ENCODE measurements at regions not wholly inside any gene's neighbourhood (a gene's known extent, or its start where the extent isn't known, plus 50 kb on each side); places are given as distances from the start of the nearest gene placed in this dataset.

DNA sequence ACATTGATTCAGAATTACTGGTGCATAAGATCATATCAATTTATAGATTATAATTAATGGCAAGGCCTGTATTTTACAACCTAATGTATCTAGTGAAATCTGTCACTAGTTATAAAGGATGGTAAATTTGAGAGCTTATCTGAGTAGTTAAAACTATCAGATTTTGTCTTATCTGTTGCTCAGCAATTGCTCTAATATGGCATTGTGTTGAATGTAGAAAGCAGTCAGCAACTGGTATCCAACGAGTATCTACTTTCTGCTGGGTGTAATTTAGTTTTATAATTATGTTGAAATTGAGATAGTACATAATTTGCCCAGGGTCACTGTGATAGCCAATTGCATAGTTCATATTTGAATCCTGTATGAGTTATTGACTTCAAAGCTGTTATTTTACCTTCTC lies 1005.7 kb downstream of the CDH11 start:
- no peak for DNase-seq (ENCODE audit: low read depth, low spot score)
- in situ Hi-C loops (cut with HindIII; ENCODE audit: low sequenced_read_pairs) = no loop called here
- no peak for TF ChIP-seq CTCF (IDR thresholded peaks at IDR 0.05; ENCODE audit: low read depth, low read length)
- no peak overlapping the region for H3K4me3 ChIP-seq (ENCODE audit: low read depth, low read length)

DNA sequence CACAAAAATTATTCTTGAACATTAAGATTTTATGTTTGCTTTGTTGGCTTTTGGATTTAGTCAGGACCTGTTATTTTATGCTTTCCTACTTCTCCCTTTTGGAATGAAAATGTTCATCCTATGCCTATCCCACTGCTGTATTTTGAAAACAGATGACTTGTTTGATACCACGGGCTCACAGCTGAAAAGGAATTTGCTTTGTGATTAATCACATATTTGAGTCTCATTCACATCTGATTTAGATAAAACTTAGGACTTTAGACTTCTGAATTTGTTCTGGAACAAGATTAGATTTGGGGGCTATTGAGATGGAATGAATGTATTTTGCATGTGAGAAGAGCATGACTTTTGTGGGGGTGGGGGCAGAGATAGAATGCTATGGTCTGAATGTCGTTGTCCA lies 1012.6 kb downstream of the CDH11 start:
- TF ChIP-seq CTCF (IDR thresholded peaks at IDR 0.05; ENCODE audit: low read depth, low read length) = no peak
- no peak overlapping the region for H3K4me3 ChIP-seq (ENCODE audit: low read depth, low read length)
- DNase-seq (ENCODE audit: low read depth, low spot score) = no peak
- in situ Hi-C loops (cut with HindIII; ENCODE audit: low sequenced_read_pairs) = no loop called here

GRCh38 chr16:64102654-64103053 lies 1019.2 kb downstream of the CDH11 start:
- TF ChIP-seq CTCF (IDR thresholded peaks at IDR 0.05; ENCODE audit: low read depth, low read length) = no peak
- in situ Hi-C loops (cut with HindIII; ENCODE audit: low sequenced_read_pairs) = no loop called here
- H3K4me3 ChIP-seq (ENCODE audit: low read depth, low read length) = no peak overlapping the region
- no peak for DNase-seq (ENCODE audit: low read depth, low spot score)

DNA sequence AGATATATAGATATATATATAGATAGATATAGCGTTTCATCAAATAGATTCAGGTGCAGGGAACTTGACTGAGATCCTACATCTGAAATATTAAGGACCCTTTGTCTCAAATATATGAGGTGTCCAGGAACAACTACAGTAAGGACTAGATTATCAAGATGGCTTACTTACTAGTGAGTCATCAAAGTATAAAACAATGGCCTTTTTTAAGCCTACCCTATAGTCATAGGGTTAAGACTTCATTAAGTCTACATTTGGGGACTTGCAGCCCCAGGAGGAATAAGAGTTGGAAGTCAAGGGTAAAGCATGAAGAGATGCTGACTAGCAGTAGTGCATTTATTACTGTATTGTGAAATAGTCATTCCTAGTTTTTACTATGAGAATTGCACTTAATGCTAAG lies 1023.4 kb downstream of the CDH11 start:
- in situ Hi-C loops (cut with HindIII; ENCODE audit: low sequenced_read_pairs) = no loop called here
- no peak overlapping the region for H3K4me3 ChIP-seq (ENCODE audit: low read depth, low read length)
- no peak for DNase-seq (ENCODE audit: low read depth, low spot score)
- no peak for TF ChIP-seq CTCF (IDR thresholded peaks at IDR 0.05; ENCODE audit: low read depth, low read length)

- in situ Hi-C loops (cut with HindIII; ENCODE audit: low sequenced_read_pairs) = no loop called here
- no peak overlapping the region for H3K4me3 ChIP-seq (ENCODE audit: low read depth, low read length)
Observed at GRCh38 chr16:64096689-64097088, 1025.2 kb downstream of the CDH11 start.

DNA sequence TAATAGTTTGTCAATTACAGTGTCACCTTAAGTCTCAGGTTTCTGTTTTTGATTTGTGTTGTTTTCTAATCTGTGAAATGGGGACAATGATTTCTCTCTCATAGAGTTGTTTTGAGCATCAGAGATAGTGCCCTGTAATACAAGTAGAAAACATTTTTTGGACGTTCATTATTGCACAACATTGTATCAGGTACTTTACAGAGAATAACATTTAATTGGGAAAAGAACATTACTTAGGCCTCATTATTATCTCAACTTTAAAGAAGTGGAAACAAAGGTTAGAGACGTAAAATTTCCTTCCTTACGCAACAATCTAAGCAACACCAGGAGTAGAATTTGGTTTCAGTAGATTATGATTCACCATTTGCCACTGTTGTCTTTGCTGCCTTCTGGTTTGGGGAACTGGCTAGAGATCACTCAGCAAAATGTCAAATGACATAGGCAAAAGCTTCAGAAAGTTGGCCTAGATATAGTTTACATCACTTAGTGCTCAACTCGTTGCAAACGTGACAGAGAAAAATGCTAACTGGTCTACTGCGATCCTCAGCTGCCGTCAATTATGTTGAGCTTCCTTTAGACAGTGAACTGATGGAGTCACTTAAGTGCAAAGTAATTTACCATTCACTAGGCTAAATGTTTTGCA lies 1026.8 kb downstream of the CDH11 start:
- TF ChIP-seq CTCF (IDR thresholded peaks at IDR 0.05; ENCODE audit: low read depth, low read length) = no peak
- in situ Hi-C loops (cut with HindIII; ENCODE audit: low sequenced_read_pairs) = no loop called here

More at GRCh38 chr16:64096689-64097088, 1025.2 kb downstream of the CDH11 start:
- TF ChIP-seq CTCF (IDR thresholded peaks at IDR 0.05; ENCODE audit: low read depth, low read length) = no peak
- no peak for DNase-seq (ENCODE audit: low read depth, low spot score)

More for the DNA sequence above, 1026.8 kb downstream of the CDH11 start:
- H3K4me3 ChIP-seq (ENCODE audit: low read depth, low read length) = no peak overlapping the region
- peak; percentile 13 for DNase-seq (ENCODE audit: low read depth, low spot score)
